Breast epithelium (tissue), 4 donors: ENCODE measurements at regions not wholly inside any gene's neighbourhood (a gene's known extent, or its start where the extent isn't known, plus 50 kb on each side); places are given as distances from the start of the nearest gene placed in this dataset.

Experiments
- DNase-seq, 2 donors: peaks; one replicate each; pipeline ENCODE4 v3.0.0-alpha.2; 2019; ENCODE audit warnings: low spot score in 2 of 2
- H3K27ac ChIP-seq, 2 donors: fragments of 200-600 bp; sonication (generic) in 1 of 2; one replicate each; pipeline ENCODE4 v1.5.1; 2016 to 2019; ENCODE audit warnings: mild to moderate bottlenecking in 1 of 2
- H3K27me3 ChIP-seq, 2 donors: fragments of 200-600 bp; sonication (generic) in 1 of 2; one replicate each; pipeline versions ENCODE4 v1.5.1 to v1.6.0; 2017 to 2019; ENCODE audit warnings: control low read depth in 1 of 2, mild to moderate bottlenecking in 1 of 2
- H3K36me3 ChIP-seq: fragments of 200-600 bp; one replicate; pipeline ENCODE4 v1.5.1; 2019
- H3K4me1 ChIP-seq, 2 donors: fragments of 200-600 bp; sonication (generic); one replicate each; pipeline ENCODE4 v1.5.1; 2016 to 2019; ENCODE audit warnings: control low read depth in 1 of 2
- H3K4me3 ChIP-seq, 3 donors: fragments of 200-600 bp; sonication (generic); 1 replicate in 2 of 3; 2 replicates in 1 of 3; pipeline ENCODE4 v1.5.1; 2016 to 2019; ENCODE audit warnings: mild to moderate bottlenecking in 3 of 3, moderate library complexity in 2 of 3
- H3K9me3 ChIP-seq, 2 donors: fragments of 200-600 bp; sonication (generic) in 1 of 2; one replicate each; pipeline ENCODE4 v1.5.1; 2016 to 2019; ENCODE audit warnings: control low read depth in 1 of 2
- POLR2A ChIP-seq: fragments of 450-650 bp; IDR thresholded peaks from one replicate; pipeline ENCODE4 v1.6.1; 2016; ENCODE audit warnings: antibody characterized with exemption, mild to moderate bottlenecking, moderate library complexity
- POLR2AphosphoS5 ChIP-seq, 3 donors: sonication (generic); formaldehyde crosslinking; IDR thresholded peaks; one replicate each; pipeline ENCODE4 v1.6.1; 2017; ENCODE audit warnings: antibody characterized with exemption in 3 of 3
- intact Hi-C: fragments of 100-400 bp; cut with DNase I; formaldehyde crosslinking; loops from one replicate; pipeline ENCODE4 v1.15.1; 2023; ENCODE audit warnings: low total_unique reads
- TF ChIP-seq, protein P1 (sequence below), 3 donors: fragments of 450-650 bp; IDR thresholded peaks; one replicate each; pipeline ENCODE4 v1.5.1; 2016 to 2017; ENCODE audit warnings: antibody characterized with exemption in 3 of 3, mild to moderate bottlenecking in 3 of 3, moderate library complexity in 3 of 3

DNA sequence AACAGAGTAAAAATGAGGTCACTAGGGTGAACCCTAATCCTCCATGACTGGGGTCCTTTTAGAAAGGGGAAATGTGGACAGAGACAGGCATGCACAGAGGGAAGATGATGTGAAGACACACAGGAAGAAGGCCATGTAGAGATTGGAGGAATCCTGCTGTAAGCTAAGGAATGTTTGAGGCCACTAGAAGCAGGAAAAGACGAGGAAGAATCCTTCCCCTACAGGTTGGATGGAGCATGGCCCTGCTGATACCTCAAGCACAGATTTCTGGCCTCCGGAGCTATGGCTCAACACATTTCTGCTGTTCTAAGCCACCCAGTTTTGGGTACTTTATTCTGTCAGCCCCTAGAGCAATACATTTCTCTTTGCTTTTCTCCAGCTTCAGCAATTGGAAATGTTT is 486.9 kb downstream of the MIAT start:
- no peak for TF ChIP-seq POLR2AphosphoS5 (IDR thresholded peaks at IDR 0.05)
- TF ChIP-seq POLR2A, result no peak
- TF ChIP-seq, protein P1, sequence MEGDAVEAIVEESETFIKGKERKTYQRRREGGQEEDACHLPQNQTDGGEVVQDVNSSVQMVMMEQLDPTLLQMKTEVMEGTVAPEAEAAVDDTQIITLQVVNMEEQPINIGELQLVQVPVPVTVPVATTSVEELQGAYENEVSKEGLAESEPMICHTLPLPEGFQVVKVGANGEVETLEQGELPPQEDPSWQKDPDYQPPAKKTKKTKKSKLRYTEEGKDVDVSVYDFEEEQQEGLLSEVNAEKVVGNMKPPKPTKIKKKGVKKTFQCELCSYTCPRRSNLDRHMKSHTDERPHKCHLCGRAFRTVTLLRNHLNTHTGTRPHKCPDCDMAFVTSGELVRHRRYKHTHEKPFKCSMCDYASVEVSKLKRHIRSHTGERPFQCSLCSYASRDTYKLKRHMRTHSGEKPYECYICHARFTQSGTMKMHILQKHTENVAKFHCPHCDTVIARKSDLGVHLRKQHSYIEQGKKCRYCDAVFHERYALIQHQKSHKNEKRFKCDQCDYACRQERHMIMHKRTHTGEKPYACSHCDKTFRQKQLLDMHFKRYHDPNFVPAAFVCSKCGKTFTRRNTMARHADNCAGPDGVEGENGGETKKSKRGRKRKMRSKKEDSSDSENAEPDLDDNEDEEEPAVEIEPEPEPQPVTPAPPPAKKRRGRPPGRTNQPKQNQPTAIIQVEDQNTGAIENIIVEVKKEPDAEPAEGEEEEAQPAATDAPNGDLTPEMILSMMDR (IDR thresholded peaks at IDR 0.05), result no peak
- no peak for DNase-seq
- Histone ChIP-seq H3K9me3 (no peaks in the 10 kb centered on the region), H3K36me3 (no peaks in the 10 kb centered on the region), H3K27ac (no peak overlapping the region), H3K4me1 (no peaks in the 10 kb centered on the region), H3K4me3 (no peak overlapping the region), H3K27me3 (peaks cover 0 to 5% of the 10 kb centered on the region in 2 donors)
- intact Hi-C loops, result no loop called here

DNA sequence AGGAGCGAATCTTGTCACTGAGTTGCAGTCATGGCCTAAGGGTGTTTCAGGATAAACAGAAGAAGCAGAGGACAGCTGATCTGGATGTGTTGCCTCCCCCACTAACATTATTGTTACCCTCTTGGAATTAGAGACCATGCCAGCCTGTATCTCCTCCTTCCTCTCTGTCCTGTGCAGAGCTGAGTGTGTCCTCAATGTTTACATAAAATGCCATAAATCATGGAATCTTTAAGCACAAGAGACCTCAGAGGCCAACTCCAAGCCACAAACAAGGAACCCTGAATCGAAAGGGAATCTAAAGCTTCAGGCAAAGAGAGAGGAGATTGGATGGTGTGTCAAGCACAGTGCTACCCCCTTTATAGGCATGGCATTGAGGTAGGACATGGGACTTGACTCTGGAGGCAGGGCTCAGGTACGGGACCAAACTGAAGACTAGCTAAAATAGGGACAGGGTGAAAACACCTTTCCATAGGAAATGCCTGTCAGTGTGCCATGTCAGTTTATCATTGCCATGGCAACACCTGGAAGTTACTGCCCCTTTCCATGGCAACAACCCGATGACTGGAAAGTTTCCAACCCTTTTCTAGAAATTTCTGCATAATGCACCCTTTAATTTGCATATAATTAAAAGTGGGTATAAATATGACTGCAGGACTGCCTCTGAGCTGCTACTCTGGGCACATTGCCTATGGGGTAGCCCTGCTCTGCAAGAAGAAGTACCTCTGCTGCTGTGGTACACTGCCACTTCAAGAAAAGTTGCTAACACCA is 489.7 kb downstream of the MIAT start:
- TF ChIP-seq, protein P1 (IDR thresholded peaks at IDR 0.05), result no peak
- TF ChIP-seq POLR2AphosphoS5 (IDR thresholded peaks at IDR 0.05) (no peak), POLR2A (no peak)
- no peak overlapping the region for H3K27ac ChIP-seq
- H3K27me3 ChIP-seq, result peaks cover 0 to 16% of the 10 kb centered on the region in 2 donors
- H3K4me3 ChIP-seq, result no peak overlapping the region
- DNase-seq, result no peak
- H3K4me1 ChIP-seq, result no peaks in the 10 kb centered on the region
- no peaks in the 10 kb centered on the region for H3K9me3 ChIP-seq
- intact Hi-C loops, result no loop called here
- H3K36me3 ChIP-seq, result no peaks in the 10 kb centered on the region

DNA sequence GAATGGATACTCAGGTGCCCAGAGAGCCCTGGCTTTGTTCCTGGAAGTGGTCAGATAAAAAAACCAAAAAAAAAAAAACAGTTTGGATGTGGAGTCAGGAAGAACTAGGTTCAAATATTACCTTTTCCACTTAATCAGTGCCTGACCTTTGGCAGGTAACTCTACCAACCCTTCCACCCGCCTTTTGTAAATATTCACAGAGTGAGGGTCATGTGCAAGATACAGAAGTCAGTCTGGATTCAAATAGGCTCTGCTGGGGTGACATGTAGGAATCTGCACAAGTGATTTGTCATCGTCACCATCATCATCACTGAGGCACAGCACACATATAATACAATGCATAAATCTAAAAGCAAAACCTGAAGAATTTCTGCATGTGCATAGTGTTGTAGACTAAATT is 490.7 kb downstream of the MIAT start:
- H3K27me3 ChIP-seq, result peaks cover 0 to 16% of the 10 kb centered on the region in 2 donors
- no peak overlapping the region for H3K27ac ChIP-seq
- DNase-seq, result no peak
- H3K4me3 ChIP-seq, result no peak overlapping the region
- no peaks in the 10 kb centered on the region for H3K9me3 ChIP-seq
- no peaks in the 10 kb centered on the region for H3K4me1 ChIP-seq
- TF ChIP-seq, protein P1 (IDR thresholded peaks at IDR 0.05), result no peak
- TF ChIP-seq POLR2A (no peak), POLR2AphosphoS5 (IDR thresholded peaks at IDR 0.05) (no peak)
- H3K36me3 ChIP-seq, result no peaks in the 10 kb centered on the region
- intact Hi-C loops, result no loop called here

DNA sequence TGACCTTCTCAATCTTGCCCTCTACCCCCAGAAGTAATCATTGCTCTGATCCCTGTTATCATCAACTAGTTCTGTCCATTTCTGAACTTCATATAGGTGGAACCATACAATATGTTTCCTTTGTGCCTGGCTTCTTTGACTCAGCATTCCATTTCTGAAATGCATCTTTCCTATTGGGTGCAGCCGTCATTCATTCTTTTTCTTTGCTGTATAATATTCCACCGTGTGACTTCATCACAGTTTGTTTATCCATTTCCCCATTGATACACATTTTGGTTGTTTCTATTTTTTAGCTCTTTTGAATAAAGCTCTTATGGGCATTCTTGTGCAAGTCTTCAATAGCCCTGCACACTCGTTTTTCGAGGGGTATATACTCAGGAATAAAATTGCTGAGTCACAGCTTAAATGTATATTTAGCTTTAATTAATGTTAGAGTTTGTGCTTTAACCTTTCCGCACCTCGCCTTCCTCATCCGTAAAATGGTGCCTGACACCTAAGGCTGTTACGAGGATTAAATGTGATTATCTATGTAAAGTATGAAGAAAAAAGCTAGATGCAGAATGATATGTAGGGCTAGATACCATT is 491.6 kb downstream of the MIAT start:
- no peak for DNase-seq
- Histone ChIP-seq H3K9me3 (no peaks in the 10 kb centered on the region), H3K27ac (no peak overlapping the region), H3K36me3 (no peaks in the 10 kb centered on the region), H3K27me3 (peaks cover 0 to 16% of the 10 kb centered on the region in 2 donors), H3K4me3 (no peak overlapping the region), H3K4me1 (no peaks in the 10 kb centered on the region)
- intact Hi-C loops, result no loop called here
- TF ChIP-seq POLR2A (no peak), POLR2AphosphoS5 (IDR thresholded peaks at IDR 0.05) (no peak)
- TF ChIP-seq, protein P1 (IDR thresholded peaks at IDR 0.05), result no peak

DNA sequence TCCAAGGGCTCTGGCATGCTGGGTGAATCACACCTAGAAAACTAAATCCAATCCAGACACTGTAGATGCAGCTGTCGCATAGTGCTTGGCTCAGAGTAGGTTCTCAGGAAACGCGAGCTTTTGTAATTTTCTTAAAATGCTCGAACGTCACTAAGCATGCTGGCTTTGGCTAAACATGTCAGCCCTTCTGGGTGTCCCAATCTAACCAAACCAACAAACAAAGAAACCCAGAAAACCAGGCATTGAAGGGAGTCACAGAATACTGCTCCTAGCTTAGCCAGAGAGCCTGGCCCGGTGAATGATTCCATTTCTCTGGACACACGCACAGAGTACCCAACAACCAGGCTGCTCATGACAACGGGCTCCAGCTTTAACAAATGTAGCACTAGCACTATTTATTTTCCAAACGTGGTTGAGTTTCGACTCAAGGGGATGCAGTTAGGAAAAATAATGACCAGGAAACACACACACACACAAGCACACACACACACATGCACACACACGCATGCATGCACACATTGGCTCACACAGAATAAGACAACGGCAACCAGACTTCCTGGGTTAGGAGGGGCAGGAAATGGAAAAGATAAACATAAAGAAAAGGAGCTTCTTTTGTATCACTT is 492.6 kb downstream of the MIAT start:
- Histone ChIP-seq H3K27ac (no peak overlapping the region), H3K9me3 (no peaks in the 10 kb centered on the region), H3K27me3 (peaks cover 0 to 16% of the 10 kb centered on the region in 2 donors), H3K4me1 (no peaks in the 10 kb centered on the region), H3K36me3 (no peaks in the 10 kb centered on the region), H3K4me3 (no peak overlapping the region)
- no peak for TF ChIP-seq POLR2AphosphoS5 (IDR thresholded peaks at IDR 0.05)
- no peak for TF ChIP-seq POLR2A
- no peak for DNase-seq
- intact Hi-C loops, result no loop called here
